ENCODE measurements at regions not wholly inside any gene's neighbourhood (a gene's known extent, or its start where the extent isn't known, plus 50 kb on each side); places are given as distances from the start of the nearest gene placed in this dataset.
"Not testable (repeated sequence)": the region's sequence is repeated elsewhere in the genome, so short reads cannot be mapped to it uniquely, and the experiment has no call there.

- Histone ChIP-seq H3K4me1 (ENCODE audit: control extremely low read depth in 1 of 4, control insufficient read depth in 4 of 4, insufficient read depth in 4 of 4, low read length in 3 of 4) (peaks cover 0 to 4% (median 1%) of the 10 kb centered on the region in 4 experiments), H3K27me3 (replicated peaks in 2 of 5; ENCODE audit: control insufficient read depth in 4 of 5, insufficient read depth in 5 of 5, low read length in 4 of 5) (no peaks in the 10 kb centered on the region), H3K4me3 (ENCODE audit: control insufficient read depth in 1 of 7, extremely low read depth in 1 of 7, insufficient read depth in 4 of 7, low read depth in 2 of 7, low read length in 6 of 7) (no peak overlapping the region), H3K9me3 (ENCODE audit: control extremely low read depth in 1 of 5, control insufficient read depth in 4 of 5, insufficient read depth in 2 of 5, low read depth in 1 of 5, low read length in 4 of 5) (peaks cover 0 to 3% (median 0%) of the 10 kb centered on the region in 5 experiments), H3K36me3 (ENCODE audit: control insufficient read depth in 4 of 4, insufficient read depth in 4 of 4, low read length in 3 of 4) (peaks cover 0 to 14% (median 7%) of the 10 kb centered on the region in 4 experiments), H3K27ac (ENCODE audit: insufficient read depth in 1 of 2, low read depth in 1 of 2, low read length in 2 of 2, poor library complexity in 1 of 2, severe bottlenecking in 2 of 2) (no peak overlapping the region)
- ChIA-PET CTCF (no interaction called here), POLR2A (no interaction called here)
- no peak for DNase-seq
- WGBS (ENCODE audit: insufficient coverage), result 100% methylated on average over 1 of the region's 2 CpGs
Observed at GRCh38 chr6:21872749-21873148, 279.2 kb downstream of the SOX4 start.

DNA sequence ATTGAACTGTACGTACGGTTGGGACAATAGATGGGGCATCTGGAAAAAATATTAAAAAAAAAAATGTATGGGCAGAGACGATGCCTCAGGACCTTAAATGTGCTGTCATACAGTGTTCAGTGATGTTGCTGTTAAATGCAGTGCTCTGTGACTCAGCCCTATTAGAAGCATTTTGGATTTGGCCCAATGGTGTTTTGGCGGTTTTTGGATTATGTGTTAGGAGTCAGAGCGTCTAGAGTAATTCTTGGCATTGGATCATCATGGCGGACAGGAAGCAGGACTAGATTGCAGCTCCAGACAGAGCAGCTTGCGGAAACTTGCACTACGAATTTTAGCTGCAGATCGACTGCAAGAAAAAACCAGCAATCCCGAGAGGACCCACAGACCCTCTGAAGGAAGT lies 280.0 kb downstream of the SOX4 start:
- H3K9me3 ChIP-seq (ENCODE audit: control extremely low read depth in 1 of 5, control insufficient read depth in 4 of 5, insufficient read depth in 2 of 5, low read depth in 1 of 5, low read length in 4 of 5), result peaks cover 0 to 7% (median 0%) of the 10 kb centered on the region in 5 experiments
- peaks cover 0 to 4% (median 1%) of the 10 kb centered on the region in 4 experiments for H3K4me1 ChIP-seq (ENCODE audit: control extremely low read depth in 1 of 4, control insufficient read depth in 4 of 4, insufficient read depth in 4 of 4, low read length in 3 of 4)
- H3K27me3 ChIP-seq (replicated peaks in 2 of 5; ENCODE audit: control insufficient read depth in 4 of 5, insufficient read depth in 5 of 5, low read length in 4 of 5), result no peaks in the 10 kb centered on the region
- H3K36me3 ChIP-seq (ENCODE audit: control insufficient read depth in 4 of 4, insufficient read depth in 4 of 4, low read length in 3 of 4), result peaks cover 0 to 14% (median 7%) of the 10 kb centered on the region in 4 experiments
- no peak for DNase-seq
- POLR2A ChIA-PET, result no interaction called here
- WGBS (ENCODE audit: insufficient coverage), result 99% methylated on average over 10 of the region's 10 CpGs
- CTCF ChIA-PET, result interaction anchor here (1.3 kb wide), 1 partner anchor 11 kb away, joined by 3 read pairs; no protein-coding TSS in a partner anchor
- no peak overlapping the region for H3K4me3 ChIP-seq (ENCODE audit: control insufficient read depth in 1 of 7, extremely low read depth in 1 of 7, insufficient read depth in 4 of 7, low read depth in 2 of 7, low read length in 6 of 7)
- H3K27ac ChIP-seq (ENCODE audit: insufficient read depth in 1 of 2, low read depth in 1 of 2, low read length in 2 of 2, poor library complexity in 1 of 2, severe bottlenecking in 2 of 2), result no peak overlapping the region

- no peak overlapping the region for H3K27ac ChIP-seq (ENCODE audit: insufficient read depth in 1 of 2, low read depth in 1 of 2, low read length in 2 of 2, poor library complexity in 1 of 2, severe bottlenecking in 2 of 2)
- H3K36me3 ChIP-seq (ENCODE audit: control insufficient read depth in 4 of 4, insufficient read depth in 4 of 4, low read length in 3 of 4), result peaks cover 0 to 14% (median 7%) of the 10 kb centered on the region in 4 experiments
- 93% methylated on average over 3 of the region's 5 CpGs for WGBS (ENCODE audit: insufficient coverage)
- H3K4me1 ChIP-seq (ENCODE audit: control extremely low read depth in 1 of 4, control insufficient read depth in 4 of 4, insufficient read depth in 4 of 4, low read length in 3 of 4), result peaks cover 0 to 4% (median 1%) of the 10 kb centered on the region in 4 experiments
- H3K27me3 ChIP-seq (replicated peaks in 2 of 5; ENCODE audit: control insufficient read depth in 4 of 5, insufficient read depth in 5 of 5, low read length in 4 of 5), result no peaks in the 10 kb centered on the region
- DNase-seq, result no peak
- CTCF ChIA-PET, result interaction anchor here (1.3 kb wide), 1 partner anchor 12 kb away, joined by 3 read pairs; no protein-coding TSS in a partner anchor
- no peak overlapping the region for H3K4me3 ChIP-seq (ENCODE audit: control insufficient read depth in 1 of 7, extremely low read depth in 1 of 7, insufficient read depth in 4 of 7, low read depth in 2 of 7, low read length in 6 of 7)
- peaks cover 0 to 8% (median 0%) of the 10 kb centered on the region in 5 experiments for H3K9me3 ChIP-seq (ENCODE audit: control extremely low read depth in 1 of 5, control insufficient read depth in 4 of 5, insufficient read depth in 2 of 5, low read depth in 1 of 5, low read length in 4 of 5)
- POLR2A ChIA-PET, result no interaction called here
Observed at GRCh38 chr6:21874372-21874771, 280.8 kb downstream of the SOX4 start.

DNA sequence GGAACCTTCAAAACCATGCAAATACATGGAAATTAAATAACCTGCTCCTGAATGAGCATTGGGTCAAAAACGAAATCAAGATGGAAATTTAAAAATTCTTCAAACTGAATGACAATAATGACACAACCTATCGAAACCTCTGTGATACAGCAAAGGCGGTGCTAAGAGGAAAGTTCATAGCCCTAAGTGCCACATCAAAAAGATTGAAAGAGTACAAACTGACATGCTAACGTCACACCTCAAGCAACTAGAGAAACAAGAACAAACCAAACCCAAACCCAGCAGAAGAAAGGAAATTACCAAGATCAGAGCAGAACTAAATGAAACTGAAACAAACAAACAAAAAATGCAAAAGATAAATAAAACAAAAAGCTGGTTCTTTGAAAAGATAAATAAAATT lies 283.5 kb downstream of the SOX4 start:
- H3K27me3 ChIP-seq (replicated peaks in 2 of 5; ENCODE audit: control insufficient read depth in 4 of 5, insufficient read depth in 5 of 5, low read length in 4 of 5); H3K9me3 ChIP-seq (ENCODE audit: control extremely low read depth in 1 of 5, control insufficient read depth in 4 of 5, insufficient read depth in 2 of 5, low read depth in 1 of 5, low read length in 4 of 5); POLR2A ChIA-PET; H3K4me1 ChIP-seq (ENCODE audit: control extremely low read depth in 1 of 4, control insufficient read depth in 4 of 4, insufficient read depth in 4 of 4, low read length in 3 of 4); H3K4me3 ChIP-seq (ENCODE audit: control insufficient read depth in 1 of 7, extremely low read depth in 1 of 7, insufficient read depth in 4 of 7, low read depth in 2 of 7, low read length in 6 of 7); H3K27ac ChIP-seq (ENCODE audit: insufficient read depth in 1 of 2, low read depth in 1 of 2, low read length in 2 of 2, poor library complexity in 1 of 2, severe bottlenecking in 2 of 2); DNase-seq: not testable (repeated sequence)
- peaks cover 0 to 14% (median 6%) of the 10 kb centered on the region in 4 experiments for H3K36me3 ChIP-seq (ENCODE audit: control insufficient read depth in 4 of 4, insufficient read depth in 4 of 4, low read length in 3 of 4)
- no CpG with 5 or more reads among the region's 4 CpGs for WGBS (ENCODE audit: insufficient coverage)
- CTCF ChIA-PET, result interaction anchor here (1.2 kb wide), 1 partner anchor 9 kb away, joined by 3 read pairs; no protein-coding TSS in a partner anchor

DNA sequence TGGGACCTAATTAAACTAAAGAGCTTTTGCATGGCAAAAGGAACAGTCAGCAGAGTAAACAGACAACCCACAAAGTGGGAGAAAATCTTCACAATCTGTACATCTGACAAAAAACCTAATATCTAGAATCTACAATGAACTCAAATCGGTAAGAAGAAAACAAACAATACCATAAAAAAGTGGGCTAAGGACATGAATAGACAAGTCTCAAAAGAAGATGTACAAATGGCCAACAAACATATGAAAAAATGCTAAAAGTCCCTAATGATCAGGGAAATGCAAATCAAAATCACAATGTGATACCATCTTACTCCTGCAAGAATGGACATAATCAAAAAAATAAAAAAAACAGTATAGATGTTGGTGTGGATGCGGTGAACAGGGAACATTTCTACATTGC lies 286.7 kb downstream of the SOX4 start:
- H3K36me3 ChIP-seq (ENCODE audit: control insufficient read depth in 4 of 4, insufficient read depth in 4 of 4, low read length in 3 of 4); POLR2A ChIA-PET; CTCF ChIA-PET; H3K4me3 ChIP-seq (ENCODE audit: control insufficient read depth in 1 of 7, extremely low read depth in 1 of 7, insufficient read depth in 4 of 7, low read depth in 2 of 7, low read length in 6 of 7); H3K27me3 ChIP-seq (replicated peaks in 2 of 5; ENCODE audit: control insufficient read depth in 4 of 5, insufficient read depth in 5 of 5, low read length in 4 of 5); DNase-seq; H3K4me1 ChIP-seq (ENCODE audit: control extremely low read depth in 1 of 4, control insufficient read depth in 4 of 4, insufficient read depth in 4 of 4, low read length in 3 of 4); H3K9me3 ChIP-seq (ENCODE audit: control extremely low read depth in 1 of 5, control insufficient read depth in 4 of 5, insufficient read depth in 2 of 5, low read depth in 1 of 5, low read length in 4 of 5); H3K27ac ChIP-seq (ENCODE audit: insufficient read depth in 1 of 2, low read depth in 1 of 2, low read length in 2 of 2, poor library complexity in 1 of 2, severe bottlenecking in 2 of 2): not testable (repeated sequence)
- WGBS (ENCODE audit: insufficient coverage), result no CpG with 5 or more reads among the region's 2 CpGs

- POLR2A ChIA-PET, result no interaction called here
Observed at GRCh38 chr6:21881969-21882465, 288.5 kb downstream of the SOX4 start.

GRCh38 chr6:21883595-21884328 lies 290.2 kb downstream of the SOX4 start:
- WGBS (ENCODE audit: insufficient coverage), result 100% methylated on average over 4 of the region's 5 CpGs
- no peaks in the 10 kb centered on the region for H3K4me1 ChIP-seq (ENCODE audit: control extremely low read depth in 1 of 4, control insufficient read depth in 4 of 4, insufficient read depth in 4 of 4, low read length in 3 of 4)
- no peak overlapping the region for H3K27ac ChIP-seq (ENCODE audit: insufficient read depth in 1 of 2, low read depth in 1 of 2, low read length in 2 of 2, poor library complexity in 1 of 2, severe bottlenecking in 2 of 2)
- no peak overlapping the region for H3K4me3 ChIP-seq (ENCODE audit: control insufficient read depth in 1 of 7, extremely low read depth in 1 of 7, insufficient read depth in 4 of 7, low read depth in 2 of 7, low read length in 6 of 7)
- H3K9me3 ChIP-seq (ENCODE audit: control extremely low read depth in 1 of 5, control insufficient read depth in 4 of 5, insufficient read depth in 2 of 5, low read depth in 1 of 5, low read length in 4 of 5), result no peaks in the 10 kb centered on the region
- peaks cover 0 to 9% (median 2%) of the 10 kb centered on the region in 4 experiments for H3K36me3 ChIP-seq (ENCODE audit: control insufficient read depth in 4 of 4, insufficient read depth in 4 of 4, low read length in 3 of 4)
- DNase-seq, result no peak
- CTCF ChIA-PET, result no interaction called here
- H3K27me3 ChIP-seq (replicated peaks in 2 of 5; ENCODE audit: control insufficient read depth in 4 of 5, insufficient read depth in 5 of 5, low read length in 4 of 5), result no peaks in the 10 kb centered on the region
- POLR2A ChIA-PET, result no interaction called here

More at GRCh38 chr6:21881969-21882465, 288.5 kb downstream of the SOX4 start:
- H3K27ac ChIP-seq (ENCODE audit: insufficient read depth in 1 of 2, low read depth in 1 of 2, low read length in 2 of 2, poor library complexity in 1 of 2, severe bottlenecking in 2 of 2), result no peak overlapping the region
- H3K4me1 ChIP-seq (ENCODE audit: control extremely low read depth in 1 of 4, control insufficient read depth in 4 of 4, insufficient read depth in 4 of 4, low read length in 3 of 4), result no peaks in the 10 kb centered on the region
- no peak for DNase-seq
- CTCF ChIA-PET, result no interaction called here
- no peaks in the 10 kb centered on the region for H3K27me3 ChIP-seq (replicated peaks in 2 of 5; ENCODE audit: control insufficient read depth in 4 of 5, insufficient read depth in 5 of 5, low read length in 4 of 5)
- H3K36me3 ChIP-seq (ENCODE audit: control insufficient read depth in 4 of 4, insufficient read depth in 4 of 4, low read length in 3 of 4), result peaks cover 0 to 6% (median 2%) of the 10 kb centered on the region in 4 experiments
- H3K9me3 ChIP-seq (ENCODE audit: control extremely low read depth in 1 of 5, control insufficient read depth in 4 of 5, insufficient read depth in 2 of 5, low read depth in 1 of 5, low read length in 4 of 5), result peaks cover 0 to 6% (median 0%) of the 10 kb centered on the region in 5 experiments
- WGBS (ENCODE audit: insufficient coverage), result no CpG with 5 or more reads among the region's 1 CpG
- H3K4me3 ChIP-seq (ENCODE audit: control insufficient read depth in 1 of 7, extremely low read depth in 1 of 7, insufficient read depth in 4 of 7, low read depth in 2 of 7, low read length in 6 of 7), result no peak overlapping the region
